Fibroblast of mammary gland (primary cell): ENCODE measurements at regions not wholly inside any gene's neighbourhood (a gene's known extent, or its start where the extent isn't known, plus 50 kb on each side); places are given as distances from the start of the nearest gene placed in this dataset.

Experiments
- DNase-seq: peaks from one replicate; pipeline ENCODE4 v3.0.0-alpha.2; 2010; ENCODE audit warnings: low read depth
- H3K4me3 ChIP-seq: 2 replicates; pipeline ENCODE4 v1.5.1; 2011; ENCODE audit warnings: low read depth, mild to moderate bottlenecking, low read length, moderate library complexity; ENCODE audit not compliant: control insufficient read depth
- CTCF ChIP-seq: conservative IDR thresholded peaks from 2 replicates; pipeline ENCODE4 v1.5.1; 2011; ENCODE audit warnings: low read depth, low read length, inconsistent platforms; ENCODE audit not compliant: control insufficient read depth, insufficient read depth

GRCh38 chr4:12707381-12708175 is 776.6 kb downstream of the RAB28 start:
- H3K4me3 ChIP-seq, result no peak overlapping the region
- DNase-seq, result no peak
- no peak for TF ChIP-seq CTCF

DNA sequence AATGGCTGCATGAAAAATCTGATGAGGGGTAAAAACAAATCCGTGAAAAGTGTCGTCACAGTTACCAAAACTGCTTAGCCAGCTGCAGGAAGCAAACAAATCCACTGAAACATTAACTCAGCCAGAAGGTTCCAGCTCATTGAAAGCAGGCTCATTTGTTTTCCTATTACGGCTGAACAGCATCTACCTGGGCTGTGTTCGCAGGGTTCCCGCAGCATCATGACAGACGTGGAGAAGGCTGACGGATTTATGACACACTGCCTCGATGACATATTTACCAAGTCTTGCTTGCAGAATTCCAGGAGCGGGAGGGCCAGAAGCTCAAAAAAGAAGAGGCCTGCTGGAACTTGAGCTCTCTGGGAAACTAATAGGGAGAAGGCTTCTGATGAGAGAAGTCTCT is 781.1 kb downstream of the RAB28 start:
- no peak overlapping the region for H3K4me3 ChIP-seq
- TF ChIP-seq CTCF, result no peak
- no peak for DNase-seq

GRCh38 chr4:12701384-12701783 is 782.8 kb downstream of the RAB28 start:
- H3K4me3 ChIP-seq, result no peak overlapping the region
- DNase-seq, result no peak
- no peak for TF ChIP-seq CTCF

DNA sequence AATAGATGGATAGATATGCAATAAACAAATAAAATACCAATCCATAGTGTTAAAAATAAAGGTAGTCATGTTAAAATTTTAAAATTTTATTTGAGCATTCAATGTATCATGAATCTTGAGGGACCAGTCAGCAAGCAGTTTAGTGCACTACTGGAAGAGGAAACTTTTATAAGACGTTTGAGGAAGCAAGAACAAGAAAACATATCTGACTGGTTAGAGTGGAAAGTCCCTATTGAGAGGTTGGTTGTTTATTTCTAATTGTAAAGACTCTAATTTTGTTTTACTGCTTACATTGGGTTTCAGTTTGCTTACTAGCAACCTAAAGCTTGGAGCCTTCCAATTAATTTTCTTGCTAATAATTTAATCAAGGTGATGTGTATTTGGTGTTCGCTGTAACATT is 786.2 kb downstream of the RAB28 start:
- no peak overlapping the region for H3K4me3 ChIP-seq
- DNase-seq, result no peak
- no peak for TF ChIP-seq CTCF

- no peak overlapping the region for H3K4me3 ChIP-seq
- no peak for TF ChIP-seq CTCF
- DNase-seq, result peak; percentile 24
Measured at GRCh38 chr4:12692815-12693214, 791.3 kb downstream of the RAB28 start.

- H3K4me3 ChIP-seq, result no peak overlapping the region
- DNase-seq, result no peak
- TF ChIP-seq CTCF, result no peak
Measured at GRCh38 chr4:12691168-12691567, 793.0 kb downstream of the RAB28 start.
